A673 (cell line): ENCODE measurements at regions not wholly inside any gene's neighbourhood (a gene's known extent, or its start where the extent isn't known, plus 50 kb on each side); places are given as distances from the start of the nearest gene placed in this dataset.

Experiments used
- BruUV-seq: library from RNA; stranded (reverse); fragments of 400-500 nt; replicated peaks from 2 replicates; lab custom pipeline; 2021; lab: Mats Ljungman, UMichigan
- CTCF ChIA-PET: fragments of 300-600 bp; sonication (Branson Sonifier 250); formaldehyde crosslinking; loops from one replicate; lab custom pipeline; 2022; ENCODE audit warnings: antibody characterized with exemption; lab: Charles Lee
- POLR2A ChIA-PET: fragments of 300-600 bp; sonication (Branson Sonifier 250); formaldehyde crosslinking; loops from one replicate; lab custom pipeline; 2022; ENCODE audit warnings: antibody characterized with exemption; ENCODE audit not compliant: low non-redundant PET; lab: Charles Lee
- DNase-seq: peaks from one replicate; pipeline ENCODE4 v3.0.0-alpha.2; 2015; ENCODE audit warnings: low spot score
- H3K27ac ChIP-seq: fragments of 200-600 bp; sonication (generic); 2 replicates; pipeline ENCODE4 v1.5.1; 2016; ENCODE audit warnings: mixed run types, low read depth, mild to moderate bottlenecking, mixed read lengths, antibody characterized with exemption, low read length; ENCODE audit not compliant: poor library complexity, severe bottlenecking
- H3K27me3 ChIP-seq: fragments of 200-600 bp; sonication (generic); replicated peaks from 2 replicates; pipeline ENCODE4 v1.6.1; 2017; ENCODE audit warnings: mixed run types, low read depth, mild to moderate bottlenecking, mixed read lengths, antibody characterized with exemption, low read length; ENCODE audit not compliant: insufficient read depth, poor library complexity
- H3K36me3 ChIP-seq: fragments of 200-600 bp; sonication (generic); 2 replicates; pipeline ENCODE4 v1.6.1; 2016; ENCODE audit warnings: mixed run types, mild to moderate bottlenecking, mixed read lengths, antibody characterized with exemption, low read length; ENCODE audit not compliant: insufficient read depth, poor library complexity, severe bottlenecking
- H3K4me1 ChIP-seq: fragments of 200-600 bp; sonication (generic); 2 replicates; pipeline ENCODE4 v1.6.1; 2017; ENCODE audit warnings: mixed run types, mild to moderate bottlenecking, mixed read lengths, antibody characterized with exemption, low read length; ENCODE audit not compliant: insufficient read depth, poor library complexity, severe bottlenecking
- H3K4me3 ChIP-seq: fragments of 200-600 bp; sonication (generic); 2 replicates; pipeline ENCODE4 v1.5.1; 2016; ENCODE audit warnings: low read depth, mixed run types, mild to moderate bottlenecking, mixed read lengths, low read length; ENCODE audit not compliant: poor library complexity, severe bottlenecking
- H3K9me3 ChIP-seq: fragments of 200-600 bp; sonication (generic); 2 replicates; pipeline ENCODE4 v1.6.1; 2016; ENCODE audit warnings: mixed run types, low read depth, mild to moderate bottlenecking, mixed read lengths, antibody characterized with exemption, low read length; ENCODE audit not compliant: poor library complexity, severe bottlenecking
- CTCF ChIP-seq: fragments of 300-800, 200-600 bp; sonication (generic); conservative IDR thresholded peaks from 2 replicates; pipeline ENCODE4 v1.5.1; 2017; ENCODE audit warnings: low read depth, mild to moderate bottlenecking, antibody characterized with exemption, low read length, moderate library complexity, mixed read lengths
- EZH2 ChIP-seq: fragments of 200-600 bp; sonication (generic); IDR thresholded peaks from 2 replicates; pipeline ENCODE4 v1.6.1; 2017; ENCODE audit warnings: borderline replicate concordance, low read depth, mild to moderate bottlenecking, mixed read lengths, antibody characterized with exemption, low read length; ENCODE audit not compliant: poor library complexity, severe bottlenecking
- intact Hi-C: fragments of 100-400 bp; cut with micrococcal nuclease; formaldehyde crosslinking; loops from one replicate; pipeline ENCODE4 v1.10.0; 2022; ENCODE audit not compliant: unreplicated experiment

GRCh38 chr5:172525307-172525995 lies 71.1 kb upstream of the SH3PXD2B start:
- ChIA-PET POLR2A (no interaction called here), CTCF (no interaction called here)
- Histone ChIP-seq H3K9me3 (no peaks in the 10 kb centered on the region), H3K36me3 (no peaks in the 10 kb centered on the region), H3K27ac (no peak overlapping the region), H3K27me3 (no peaks in the 10 kb centered on the region), H3K4me1 (no peaks in the 10 kb centered on the region), H3K4me3 (no peak overlapping the region)
- intact Hi-C loops: no loop called here
- no TSS peak for BruUV-seq
- no peak for DNase-seq
- TF ChIP-seq EZH2: no peak
- no peak for TF ChIP-seq CTCF

GRCh38 chr5:172524573-172525021 lies 70.3 kb upstream of the SH3PXD2B start:
- Histone ChIP-seq H3K4me3 (no peak overlapping the region), H3K9me3 (no peaks in the 10 kb centered on the region), H3K27me3 (no peaks in the 10 kb centered on the region), H3K27ac (no peak overlapping the region), H3K4me1 (no peaks in the 10 kb centered on the region), H3K36me3 (no peaks in the 10 kb centered on the region)
- intact Hi-C loops: no loop called here
- no peak for TF ChIP-seq EZH2
- no peak for TF ChIP-seq CTCF
- no TSS peak for BruUV-seq
- ChIA-PET CTCF (no interaction called here), POLR2A (no interaction called here)
- no peak for DNase-seq

- Histone ChIP-seq H3K27me3 (no peaks in the 10 kb centered on the region), H3K27ac (no peak overlapping the region), H3K9me3 (no peaks in the 10 kb centered on the region), H3K4me1 (no peaks in the 10 kb centered on the region), H3K4me3 (no peak overlapping the region), H3K36me3 (no peaks in the 10 kb centered on the region)
- ChIA-PET CTCF (no interaction called here), POLR2A (no interaction called here)
- TF ChIP-seq EZH2 (no peak), CTCF (no peak)
- BruUV-seq: no TSS peak
- DNase-seq: no peak
- intact Hi-C loops: no loop called here
Measured at GRCh38 chr5:172523146-172523745, 68.9 kb upstream of the SH3PXD2B start.
